IMR-90 (cell line): ENCODE measurements at regions not wholly inside any gene's neighbourhood (a gene's known extent, or its start where the extent isn't known, plus 50 kb on each side); places are given as distances from the start of the nearest gene placed in this dataset.

Experiments
- ATAC-seq: fragments of 200-7000 bp; cut with Tn5 transposase; 2 replicates; pipeline ENCODE4 v1.9.1; 2020; ENCODE audit warnings: low read depth, mild to moderate bottlenecking, moderate library complexity
- BruUV-seq: library from RNA; stranded (reverse); fragments of 400-500 nt; replicated peaks from 2 replicates; lab custom pipeline; 2021; lab: Mats Ljungman, UMichigan
- CTCF ChIA-PET: fragments of 300-600 bp; formaldehyde crosslinking; extraction: SDS; loops from one replicate; lab custom pipeline; 2021; ENCODE audit warnings: antibody characterized with exemption; lab: Yijun Ruan, JAX
- POLR2A ChIA-PET: fragments of 300-600 bp; sonication (Branson Sonifier 250); formaldehyde crosslinking; loops from one replicate; lab custom pipeline; 2022; ENCODE audit warnings: antibody characterized with exemption; ENCODE audit not compliant: unreplicated experiment; lab: Charles Lee
- DNase-seq: peaks from one replicate; pipeline ENCODE4 v3.0.0; 2013
- H2AFZ ChIP-seq: replicated peaks from 2 replicates; pipeline ENCODE3; 2013; ENCODE audit warnings: low read length, mild to moderate bottlenecking; ENCODE audit not compliant: poor library complexity
- H2AK5ac ChIP-seq: 2 replicates; pipeline ENCODE4 v1.6.1; 2013; ENCODE audit warnings: low read depth, low read length, inconsistent platforms
- H2AK9ac ChIP-seq: replicated peaks from 2 replicates; pipeline ENCODE3; 2013; ENCODE audit warnings: mild to moderate bottlenecking, low read depth, low read length, moderate library complexity; ENCODE audit not compliant: poor library complexity
- H2BK120ac ChIP-seq: 2 replicates; pipeline ENCODE4 v1.6.1; 2013; ENCODE audit warnings: low read depth, low read length, inconsistent platforms
- H2BK15ac ChIP-seq: 3 replicates; pipeline ENCODE4 v1.6.1; 2013; ENCODE audit warnings: low read depth, low read length, inconsistent platforms
- H2BK20ac ChIP-seq: 2 replicates; pipeline ENCODE4 v1.6.1; 2013; ENCODE audit warnings: low read depth, mild to moderate bottlenecking, inconsistent platforms, low read length, moderate library complexity
- H2BK5ac ChIP-seq: 2 replicates; pipeline ENCODE4 v1.6.1; 2013; ENCODE audit warnings: mild to moderate bottlenecking, low read depth, low read length, inconsistent platforms; ENCODE audit not compliant: poor library complexity, severe bottlenecking
- H3K14ac ChIP-seq: replicated peaks from 2 replicates; pipeline ENCODE4 v1.6.1; 2013; ENCODE audit warnings: low read depth, low read length, inconsistent platforms
- H3K18ac ChIP-seq: 2 replicates; pipeline ENCODE4 v1.6.1; 2013; ENCODE audit warnings: low read depth, low read length, control low read depth
- H3K23ac ChIP-seq: 2 replicates; pipeline ENCODE4 v1.6.1; 2013; ENCODE audit warnings: low read depth, low read length, inconsistent platforms
- H3K27ac ChIP-seq: 2 replicates; pipeline ENCODE4 v1.5.1; 2013; ENCODE audit warnings: mild to moderate bottlenecking, control low read depth, low read length; ENCODE audit not compliant: insufficient read depth
- H3K27me3 ChIP-seq: 2 replicates; pipeline ENCODE4 v1.6.1; 2013; ENCODE audit warnings: low read length; ENCODE audit not compliant: control insufficient read depth, insufficient read depth
- H3K36me3 ChIP-seq: 2 replicates; pipeline ENCODE4 v1.6.1; 2013; ENCODE audit warnings: low read length, mixed read lengths; ENCODE audit not compliant: control insufficient read depth, insufficient read depth
- H3K4ac ChIP-seq: 2 replicates; pipeline ENCODE4 v1.6.1; 2013; ENCODE audit warnings: low read depth, low read length, inconsistent platforms
- H3K4me1 ChIP-seq: 2 replicates; pipeline ENCODE4 v1.6.1; 2013; ENCODE audit warnings: low read length, mixed read lengths; ENCODE audit not compliant: control insufficient read depth, insufficient read depth
- H3K4me2 ChIP-seq: 2 replicates; pipeline ENCODE4 v1.6.1; 2013; ENCODE audit warnings: low read depth, mild to moderate bottlenecking, control low read depth, low read length, moderate library complexity
- H3K4me3 ChIP-seq: 2 replicates; pipeline ENCODE4 v1.5.1; 2013; ENCODE audit warnings: low read depth, mild to moderate bottlenecking, control low read depth, low read length, moderate library complexity; ENCODE audit not compliant: insufficient read depth
- H3K56ac ChIP-seq: 2 replicates; pipeline ENCODE4 v1.6.1; 2013; ENCODE audit warnings: low read length, inconsistent platforms; ENCODE audit not compliant: insufficient read depth; ENCODE audit errors: extremely low read depth
- H3K79me1 ChIP-seq, 2 experiments: 2 replicates each; pipeline ENCODE4 v1.6.1; 2013; ENCODE audit warnings: low read length in 2 of 2, inconsistent platforms in 1 of 2, low read depth in 1 of 2
- H3K9ac ChIP-seq: 2 replicates; pipeline ENCODE4 v1.6.1; 2013; ENCODE audit warnings: low read depth, low read length, control low read depth
- H3K9me1 ChIP-seq: 2 replicates; pipeline ENCODE4 v1.6.1; 2013; ENCODE audit warnings: low read length, inconsistent platforms; ENCODE audit not compliant: insufficient read depth
- H3K9me3 ChIP-seq: 2 replicates; pipeline ENCODE4 v1.6.1; 2013; ENCODE audit warnings: low read length; ENCODE audit not compliant: control insufficient read depth, insufficient read depth
- H4K20me1 ChIP-seq: 2 replicates; pipeline ENCODE4 v1.6.1; 2013; ENCODE audit warnings: low read length, inconsistent platforms; ENCODE audit not compliant: insufficient read depth
- H4K5ac ChIP-seq: 2 replicates; pipeline ENCODE4 v1.6.1; 2013; ENCODE audit warnings: mild to moderate bottlenecking, low read depth, low read length, control low read depth
- H4K8ac ChIP-seq, 2 experiments: 2 replicates each; pipeline ENCODE4 v1.6.1; 2013; ENCODE audit warnings: low read depth in 2 of 2, low read length in 2 of 2, control low read depth in 1 of 2, inconsistent platforms in 1 of 2
- H4K91ac ChIP-seq: 2 replicates; pipeline ENCODE4 v1.6.1; 2013; ENCODE audit warnings: low read depth, low read length, inconsistent platforms; ENCODE audit not compliant: insufficient read depth
- BHLHE40 ChIP-seq: fragments of 150-350 bp; IDR thresholded peaks from 2 replicates; pipeline ENCODE4 v1.6.1; 2016; ENCODE audit warnings: mild to moderate bottlenecking, low read depth, low read length
- CEBPB ChIP-seq: IDR thresholded peaks from 2 replicates; pipeline ENCODE4 v1.6.1; 2012; ENCODE audit warnings: low read depth, low read length, improper control_type of control experiment
- CHD1 ChIP-seq: IDR thresholded peaks from 2 replicates; pipeline ENCODE4 v1.6.1; 2012; ENCODE audit warnings: low read depth, low read length, improper control_type of control experiment
- CTCF ChIP-seq: conservative IDR thresholded peaks from 2 replicates; pipeline ENCODE4 v1.5.1; 2012; ENCODE audit warnings: mild to moderate bottlenecking, low read depth, low read length, improper control_type of control experiment
- FOS ChIP-seq: fragments of 150-350 bp; IDR thresholded peaks from 2 replicates; pipeline ENCODE4 v1.6.1; 2016; ENCODE audit warnings: low read depth, low read length
- MAFK ChIP-seq: IDR thresholded peaks from 2 replicates; pipeline ENCODE4 v1.6.1; 2012; ENCODE audit warnings: low read depth, low read length, improper control_type of control experiment
- MAZ ChIP-seq: IDR thresholded peaks from 2 replicates; pipeline ENCODE4 v1.6.1; 2012; ENCODE audit warnings: low read depth, mild to moderate bottlenecking, low read length, improper control_type of control experiment, moderate library complexity, borderline replicate concordance
- MXI1 ChIP-seq: IDR thresholded peaks from 2 replicates; pipeline ENCODE4 v1.6.1; 2012; ENCODE audit warnings: low read depth, mild to moderate bottlenecking, low read length, moderate library complexity, borderline replicate concordance
- NFE2L2 ChIP-seq: fragments of 150-350 bp; IDR thresholded peaks from 2 replicates; pipeline ENCODE4 v1.6.1; 2016; ENCODE audit warnings: low read depth, mild to moderate bottlenecking, low read length
- POLR2A ChIP-seq: IDR thresholded peaks from 2 replicates; pipeline ENCODE4 v1.6.1; 2012; ENCODE audit warnings: mild to moderate bottlenecking, low read depth, low read length
- RAD21 ChIP-seq: IDR thresholded peaks from 2 replicates; pipeline ENCODE4 v1.6.1; 2012; ENCODE audit warnings: low read length, improper control_type of control experiment
- RCOR1 ChIP-seq: IDR thresholded peaks from 2 replicates; pipeline ENCODE4 v1.6.1; 2012; ENCODE audit warnings: mild to moderate bottlenecking, low read length, improper control_type of control experiment; ENCODE audit not compliant: insufficient replicate concordance
- RFX5 ChIP-seq: IDR thresholded peaks from 2 replicates; pipeline ENCODE4 v1.8.0; 2012; ENCODE audit warnings: low read depth, mild to moderate bottlenecking, low read length, moderate library complexity
- SMC3 ChIP-seq: fragments of 150-350 bp; IDR thresholded peaks from 2 replicates; pipeline ENCODE4 v1.6.1; 2016; ENCODE audit warnings: low read depth, mild to moderate bottlenecking, antibody characterized with exemption, low read length, moderate library complexity
- USF2 ChIP-seq: fragments of 150-350 bp; IDR thresholded peaks from 2 replicates; pipeline ENCODE4 v1.6.1; 2017; ENCODE audit warnings: mild to moderate bottlenecking, antibody characterized with exemption, low read length, low read depth
- WGBS, 2 experiments: methylation state at CpG; one replicate each; pipeline versions ENCODE4 v1.1.5 to v1.1.7; 2013; ENCODE audit warnings: missing lambda C conversion rate in 2 of 2; ENCODE audit not compliant: insufficient read length in 1 of 2; ENCODE audit errors: extremely low coverage in 2 of 2; 5-methylcytosine and 5-hydroxymethylcytosine counted together
- dilution Hi-C: fragments of 300-500 bp; cut with HindIII; formaldehyde crosslinking; loops from one replicate; pipeline ENCODE4 v1.14.3; 2018; ENCODE audit warnings: low sequenced_read_pairs; ENCODE audit not compliant: unreplicated experiment
- in situ Hi-C: fragments of 300-500 bp; cut with MboI; formaldehyde crosslinking; loops from 3 replicates; pipeline ENCODE4 v1.14.3; 2019; ENCODE audit warnings: low sequenced_read_pairs, inconsistent platforms, mixed read lengths
- intact Hi-C: fragments of 100-400 bp; cut with micrococcal nuclease; formaldehyde crosslinking; loops from 2 replicates; pipeline ENCODE4 v1.10.0; 2022
- TF ChIP-seq, protein P1 (sequence below): fragments of 150-350 bp; IDR thresholded peaks from 2 replicates; pipeline ENCODE4 v1.6.1; 2016; ENCODE audit warnings: low read depth, mild to moderate bottlenecking, low read length, moderate library complexity, borderline replicate concordance

DNA sequence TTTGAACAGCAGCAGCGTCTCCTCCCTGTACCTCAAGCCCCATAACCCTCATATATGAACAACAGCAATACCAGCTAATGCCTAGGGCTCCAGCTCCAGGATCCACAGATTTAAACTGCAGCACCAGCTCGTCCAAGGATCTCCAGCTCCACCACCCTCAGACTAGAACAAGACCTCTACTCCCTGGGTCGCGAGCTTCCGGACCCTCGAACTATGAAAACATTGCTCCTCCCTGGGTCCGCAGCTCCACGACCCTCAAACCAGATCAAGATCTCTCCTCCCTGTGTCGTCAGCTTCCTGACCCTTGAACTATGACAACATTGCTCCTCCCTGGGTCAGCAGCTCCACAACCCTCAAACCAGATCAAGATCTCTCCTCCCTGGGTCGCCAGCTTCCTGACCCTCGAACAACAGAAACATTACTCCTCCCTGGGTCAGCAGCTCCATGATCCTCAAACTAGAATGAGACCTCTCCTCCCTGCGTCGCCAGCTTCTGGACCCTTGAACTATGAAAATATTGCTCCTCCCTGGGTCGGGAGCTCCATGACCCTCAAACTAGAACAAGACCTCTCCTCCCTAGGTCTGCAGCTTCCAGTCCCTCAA is 339.0 kb upstream of the SULF2 start:
- in situ Hi-C loops = loop anchor here (25.0 kb wide), 1 partner anchor 112 kb away; no protein-coding TSS in a partner anchor
- Histone ChIP-seq H3K4me2 (no peak overlapping the region), H3K36me3 (no peaks in the 10 kb centered on the region), H3K27me3 (peaks cover 3% of the 10 kb centered on the region; the same call in 1 of the 2 replicates), H2BK15ac (no peak overlapping the region), H3K4ac (no peak overlapping the region), H4K91ac (no peak overlapping the region), H2BK120ac (no peak overlapping the region), H2BK20ac (no peak overlapping the region), H3K9me3 (peaks cover 4% of the 10 kb centered on the region; the same call in 1 of the 2 replicates), H4K5ac (no peak overlapping the region), H3K79me1 (no peaks in the 10 kb centered on the region), H3K23ac (no peak overlapping the region), H2BK5ac (no peak overlapping the region), H3K14ac (no peak overlapping the region), H3K9ac (no peak overlapping the region), H4K20me1 (no peaks in the 10 kb centered on the region), H2AFZ (no peak overlapping the region), H3K4me1 (no peaks in the 10 kb centered on the region), H3K18ac (no peak overlapping the region), H3K9me1 (no peaks in the 10 kb centered on the region), H2AK5ac (no peak overlapping the region), H3K4me3 (no peak overlapping the region), H3K27ac (no peak overlapping the region), H4K8ac (no peak overlapping the region), H3K56ac (no peak overlapping the region), H2AK9ac (no peak overlapping the region)
- ChIA-PET POLR2A (no interaction called here), CTCF (no interaction called here)
- intact Hi-C loops = no loop called here
- BruUV-seq = no TSS peak
- DNase-seq (no peak), ATAC-seq (no peak)
- dilution Hi-C loops = no loop called here
- TF ChIP-seq MAZ (no peak), CHD1 (no peak), MXI1 (no peak), MAFK (no peak), BHLHE40 (no peak), POLR2A (no peak), RCOR1 (no peak), USF2 (no peak), CTCF (no peak), FOS (no peak), NFE2L2 (no peak), RAD21 (no peak), SMC3 (no peak), RFX5 (no peak), CEBPB (no peak)
- TF ChIP-seq, protein P1, sequence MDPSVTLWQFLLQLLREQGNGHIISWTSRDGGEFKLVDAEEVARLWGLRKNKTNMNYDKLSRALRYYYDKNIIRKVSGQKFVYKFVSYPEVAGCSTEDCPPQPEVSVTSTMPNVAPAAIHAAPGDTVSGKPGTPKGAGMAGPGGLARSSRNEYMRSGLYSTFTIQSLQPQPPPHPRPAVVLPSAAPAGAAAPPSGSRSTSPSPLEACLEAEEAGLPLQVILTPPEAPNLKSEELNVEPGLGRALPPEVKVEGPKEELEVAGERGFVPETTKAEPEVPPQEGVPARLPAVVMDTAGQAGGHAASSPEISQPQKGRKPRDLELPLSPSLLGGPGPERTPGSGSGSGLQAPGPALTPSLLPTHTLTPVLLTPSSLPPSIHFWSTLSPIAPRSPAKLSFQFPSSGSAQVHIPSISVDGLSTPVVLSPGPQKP = no peak
- 44% methylated on average over 8 of the region's 14 CpGs; no CpG with 5 or more reads in 1 of the 2 experiments for WGBS, 2 experiments
